SU-DHL-6 (cell line): ENCODE measurements at regions not wholly inside any gene's neighbourhood (a gene's known extent, or its start where the extent isn't known, plus 50 kb on each side); places are given as distances from the start of the nearest gene placed in this dataset.

Experiments used
- CTCF ChIP-seq: fragments of 200-600 bp; sonication (generic); IDR thresholded peaks from one replicate; pipeline ENCODE4 v1.5.1; 2017; ENCODE audit warnings: antibody characterized with exemption, mild to moderate bottlenecking, low read length, moderate library complexity; ENCODE audit not compliant: insufficient read depth, poor library complexity, severe bottlenecking
- EZH2phosphoT487 ChIP-seq: fragments of 200-600 bp; sonication (generic), shearing (Covaris generic); conservative IDR thresholded peaks from 2 replicates; pipeline ENCODE4 v1.6.1; 2018; ENCODE audit warnings: mild to moderate bottlenecking, antibody characterized with exemption, low read length, moderate library complexity, mixed read lengths

DNA sequence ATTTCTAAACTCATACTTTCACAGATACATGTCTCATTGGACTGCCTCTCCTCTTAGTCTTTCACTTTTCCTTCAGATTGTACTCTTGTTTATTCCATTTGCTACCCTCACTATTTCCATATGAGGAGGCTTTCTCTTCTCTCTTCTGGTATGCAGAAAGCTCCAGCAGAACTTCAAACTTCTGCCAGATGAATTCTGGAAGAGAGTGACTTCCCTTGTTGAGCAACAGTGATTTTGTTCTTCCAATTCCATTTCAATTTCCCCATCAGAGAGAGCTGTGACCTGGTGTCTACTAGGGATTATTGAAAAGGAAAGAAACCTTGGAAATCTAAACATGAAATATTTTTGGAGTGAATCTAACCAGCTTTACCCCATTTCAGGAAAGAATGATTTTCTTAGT, 523.2 kb upstream of the ZNF717 start:
- TF ChIP-seq CTCF, result no peak
- TF ChIP-seq EZH2phosphoT487, result no peak
